ENCODE measurements at regions not wholly inside any gene's neighbourhood (a gene's known extent, or its start where the extent isn't known, plus 50 kb on each side); places are given as distances from the start of the nearest gene placed in this dataset.
"Not testable (repeated sequence)": the region's sequence is repeated elsewhere in the genome, so short reads cannot be mapped to it uniquely, and the experiment has no call there.

DNA sequence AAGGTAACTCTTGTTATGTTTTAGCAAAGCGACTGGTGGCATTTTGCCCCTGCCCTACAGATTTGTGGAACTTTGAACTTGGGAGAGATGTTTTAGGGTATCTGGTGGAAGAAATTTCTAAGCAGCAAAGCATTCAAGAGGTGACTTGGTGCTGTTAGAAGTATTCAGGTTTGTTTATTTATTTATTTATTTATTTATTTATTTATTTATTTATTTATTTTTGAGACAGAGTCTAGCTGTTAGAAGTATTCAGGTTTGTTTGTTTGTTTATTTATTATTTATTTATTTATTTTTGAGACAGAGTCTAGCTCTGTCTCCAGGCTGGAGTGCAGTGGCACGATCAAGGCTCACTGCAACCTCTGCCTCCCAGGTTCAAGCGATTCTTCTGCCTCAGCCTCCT, 89.8 kb upstream of the DDHD1 start:
- not testable (repeated sequence) for DNase-seq

DNA sequence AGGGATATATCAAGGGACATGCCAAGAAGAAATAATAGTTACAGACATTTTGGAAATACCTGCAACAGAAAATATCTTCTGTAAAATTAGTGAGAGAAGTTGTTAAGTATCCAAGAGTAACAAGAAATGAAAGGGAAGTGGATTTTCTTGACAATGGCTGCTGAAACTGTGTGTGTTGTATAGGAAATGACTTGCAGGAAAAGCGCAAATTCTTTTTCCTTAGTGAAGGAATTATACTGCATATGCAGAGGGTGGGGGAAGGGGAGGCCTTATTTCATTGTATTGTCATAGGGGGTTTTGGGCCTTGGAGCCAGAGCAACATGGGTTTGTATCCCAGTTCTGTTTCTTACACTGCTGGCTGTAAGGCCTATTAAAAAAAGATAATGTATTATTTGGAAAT, 84.4 kb upstream of the DDHD1 start:
- DNase-seq, result no peak

DNA sequence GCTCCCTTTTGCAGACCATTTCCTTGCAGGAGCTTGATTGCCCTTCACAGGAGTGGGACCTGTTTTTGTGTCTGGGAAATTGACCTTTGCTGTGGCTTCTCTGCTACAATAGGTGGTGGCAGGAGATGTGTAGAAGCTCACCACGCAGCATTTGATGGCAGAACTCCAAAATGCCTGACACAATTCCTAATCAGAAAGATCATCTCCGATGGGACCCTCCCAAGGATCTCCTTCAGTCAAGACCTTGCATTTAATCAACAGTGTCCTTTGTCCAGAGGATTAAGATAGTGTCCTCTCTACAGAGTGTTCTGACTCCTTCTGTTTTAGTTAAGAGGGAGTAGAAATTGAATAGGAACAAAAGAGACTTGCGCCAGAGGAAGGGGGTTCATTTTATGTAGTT, 83.6 kb upstream of the DDHD1 start:
- DNase-seq, result no peak

DNA sequence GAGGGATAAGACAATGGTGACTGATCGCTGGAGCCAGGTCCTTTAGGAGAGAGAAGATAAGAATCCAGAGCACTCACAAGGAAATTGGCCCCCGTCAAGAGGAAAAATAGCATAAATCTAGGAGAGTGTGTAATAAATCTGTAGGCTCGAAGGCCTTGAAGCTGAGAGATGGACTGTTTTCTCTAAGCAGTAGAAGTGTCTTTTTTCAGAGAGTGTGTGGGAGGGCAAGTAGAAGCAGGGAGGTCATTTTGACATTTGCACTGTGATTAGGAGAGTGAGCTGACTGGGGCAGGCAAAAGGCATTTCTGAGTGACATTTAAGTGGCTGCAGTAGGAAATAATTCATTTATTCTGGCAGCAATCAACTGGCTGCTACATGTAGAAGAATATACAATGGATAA, 78.0 kb upstream of the DDHD1 start:
- no peak for DNase-seq

DNA sequence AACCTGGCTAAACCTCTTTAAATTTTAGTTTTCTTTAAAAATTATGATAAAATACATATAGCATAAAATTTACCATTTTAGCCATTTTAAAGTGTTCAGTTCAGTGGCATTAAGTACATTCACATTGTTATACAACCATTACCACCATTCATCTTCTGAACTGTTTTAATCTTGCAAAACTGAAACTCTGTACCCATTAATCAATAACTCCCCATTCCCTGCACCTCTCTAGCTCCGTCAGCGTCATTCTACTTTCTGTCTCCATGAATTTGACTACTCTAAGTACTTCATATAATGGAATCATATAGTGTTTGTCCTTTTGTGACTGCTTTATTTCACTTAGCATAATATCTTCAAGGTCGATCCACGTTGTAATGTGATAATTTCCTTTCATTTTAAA, 75.8 kb upstream of the DDHD1 start:
- DNase-seq, result no peak

DNA sequence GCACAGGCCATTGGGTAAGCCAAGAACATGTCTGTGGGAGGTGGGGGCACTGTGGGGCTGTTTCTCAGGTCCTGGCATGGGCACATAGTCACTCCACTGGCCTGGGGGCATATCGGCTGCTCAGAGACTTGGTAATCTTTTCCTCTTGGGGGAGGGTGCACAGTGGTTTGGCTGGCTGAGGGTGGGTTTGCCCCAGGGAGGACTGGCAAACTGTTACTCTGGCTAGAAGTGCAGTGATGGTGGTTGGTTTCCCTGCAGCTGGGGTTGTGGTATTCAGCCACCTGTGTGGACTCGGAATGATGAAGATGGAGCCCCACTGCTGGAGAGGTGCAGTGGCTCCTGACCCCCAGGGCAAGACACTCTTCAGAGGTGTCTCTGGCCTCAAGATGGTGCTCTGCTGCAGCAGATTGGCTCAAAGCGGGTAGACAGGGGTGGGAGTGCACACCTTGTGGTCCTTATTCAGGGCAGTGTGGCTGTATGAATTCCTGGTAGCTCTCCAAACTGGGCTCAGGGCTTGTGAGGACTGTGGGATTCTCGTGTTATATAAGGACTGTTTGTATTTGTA, 74.1 kb upstream of the DDHD1 start:
- DNase-seq, result no peak

DNA sequence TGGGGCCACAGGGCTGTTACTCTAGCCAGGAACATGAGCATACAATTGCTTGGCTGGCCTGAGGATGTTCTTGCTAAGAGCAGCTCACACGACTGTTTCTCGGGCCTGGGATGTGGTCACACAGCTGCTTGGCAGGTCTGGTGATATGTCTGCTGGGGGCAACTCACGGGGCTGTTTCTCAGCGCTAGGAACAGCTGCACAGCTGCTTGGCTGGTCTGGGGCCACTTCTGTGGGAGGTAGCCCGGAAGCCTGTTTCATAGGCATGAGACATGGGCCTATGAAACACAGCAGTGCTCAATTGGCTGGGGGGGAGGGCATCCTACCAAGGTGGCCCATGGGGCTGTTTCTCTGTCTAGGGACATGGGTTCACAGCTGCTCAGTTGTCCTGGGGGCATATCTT, 73.4 kb upstream of the DDHD1 start:
- no peak for DNase-seq

DNA sequence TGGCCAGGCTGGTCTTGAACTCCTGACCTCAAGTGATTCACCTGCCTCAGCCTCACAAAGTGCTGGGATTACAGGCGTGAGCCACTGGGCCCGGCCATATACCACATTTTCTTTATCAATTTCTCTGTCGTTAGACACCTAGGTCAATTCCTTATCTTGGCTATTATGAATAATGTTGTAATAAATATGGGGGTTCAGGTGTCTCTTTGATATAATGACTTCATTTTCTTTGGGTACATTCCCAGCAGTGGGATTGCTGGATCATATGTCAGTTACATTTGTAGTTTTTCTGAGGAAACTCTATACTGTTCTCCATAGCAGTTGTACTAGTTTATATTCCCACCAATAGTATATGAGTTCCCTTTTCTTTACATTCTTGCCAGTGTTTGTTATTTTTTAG, 67.8 kb upstream of the DDHD1 start:
- no peak for DNase-seq

DNA sequence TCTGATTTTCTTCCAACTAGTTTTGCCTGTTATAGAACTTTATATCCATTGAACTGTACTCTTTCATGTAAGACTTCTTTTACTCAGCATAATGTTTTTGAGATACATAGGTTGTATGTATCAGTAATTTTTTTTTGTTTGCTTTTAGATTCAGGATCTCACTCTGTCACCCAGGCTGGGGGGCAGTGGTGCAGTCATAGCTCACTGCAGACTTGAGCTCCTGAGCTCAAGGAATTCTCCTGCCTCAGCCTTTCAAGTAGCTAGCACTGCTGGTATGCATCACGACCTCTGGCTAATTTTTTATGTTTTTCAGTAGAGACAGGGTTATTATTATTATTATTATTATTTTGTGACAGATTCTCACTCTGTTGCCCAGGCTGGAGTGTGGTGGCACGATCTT, 65.0 kb upstream of the DDHD1 start:
- no peak for DNase-seq

DNA sequence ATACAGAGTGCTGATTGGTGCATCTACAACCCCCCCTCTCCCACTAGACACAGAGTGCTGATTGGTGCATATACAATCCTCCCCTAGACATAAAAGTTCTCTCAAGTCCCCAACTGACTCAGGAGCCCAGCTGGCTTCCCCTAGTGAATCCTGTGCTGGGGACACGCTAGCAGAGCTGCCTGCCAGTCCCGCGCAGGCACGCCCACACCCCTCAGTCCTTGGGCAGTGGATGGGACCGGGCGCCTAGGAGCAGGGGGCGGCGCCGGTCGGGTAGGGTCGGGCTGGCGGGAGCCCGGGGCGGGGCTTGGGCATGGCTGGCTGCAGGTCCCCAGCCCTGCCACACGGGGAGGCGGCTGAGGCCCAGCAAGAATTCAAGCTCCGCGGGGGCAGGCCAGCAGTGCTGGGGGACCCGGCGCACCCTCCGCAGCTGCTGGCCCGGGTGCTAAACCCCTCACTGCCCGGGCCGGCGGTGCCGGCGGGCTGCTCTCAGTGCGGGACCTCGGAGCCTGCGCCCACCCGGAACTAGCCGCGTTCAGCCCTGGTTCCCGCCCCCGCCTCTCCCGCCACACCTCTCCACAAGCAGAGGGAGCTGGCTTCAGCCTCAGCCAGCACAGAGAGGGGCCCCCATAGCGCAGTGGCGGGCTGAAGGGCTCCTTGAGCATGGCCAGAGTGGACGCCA, 64.3 kb upstream of the DDHD1 start:
- DNase-seq, result peak; percentile 46

DNA sequence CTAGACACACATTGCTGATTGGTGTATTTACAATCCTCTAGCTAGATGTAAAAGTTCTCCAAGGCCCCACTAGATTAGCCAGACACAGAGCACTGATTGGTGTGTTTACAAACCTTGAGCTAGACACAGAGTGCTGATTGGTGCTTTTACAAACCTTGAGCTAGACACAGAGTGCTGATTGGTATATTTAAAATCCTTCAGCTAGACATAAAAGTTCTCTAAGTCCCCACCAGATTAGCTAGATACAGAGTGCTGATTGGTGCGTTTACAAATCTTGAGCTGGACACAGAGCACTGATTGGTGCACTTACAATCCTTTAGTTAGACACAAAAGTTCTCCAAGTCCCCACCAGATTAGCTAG, 63.8 kb upstream of the DDHD1 start:
- DNase-seq, result not testable (repeated sequence)

DNA sequence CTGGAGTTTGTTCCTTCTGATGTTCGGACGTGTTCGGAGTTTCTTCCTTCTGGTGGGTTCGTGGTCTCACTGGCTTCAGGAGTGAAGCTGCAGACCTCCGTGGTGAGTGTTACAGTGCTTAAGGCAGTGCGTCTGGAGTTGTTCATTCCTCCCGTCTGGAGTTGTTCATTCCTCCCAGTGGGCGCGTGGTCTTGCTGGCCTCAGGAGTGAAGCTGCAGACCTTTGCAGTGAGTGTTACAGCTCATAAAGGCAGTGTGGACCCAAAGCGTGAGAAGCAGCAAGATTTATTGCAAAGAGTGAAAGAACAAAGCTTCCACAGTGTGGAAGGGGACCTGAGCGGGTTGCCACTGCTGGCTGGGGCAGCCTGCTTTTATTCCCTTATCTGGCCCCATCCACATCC, 63.4 kb upstream of the DDHD1 start:
- not testable (repeated sequence) for DNase-seq

DNA sequence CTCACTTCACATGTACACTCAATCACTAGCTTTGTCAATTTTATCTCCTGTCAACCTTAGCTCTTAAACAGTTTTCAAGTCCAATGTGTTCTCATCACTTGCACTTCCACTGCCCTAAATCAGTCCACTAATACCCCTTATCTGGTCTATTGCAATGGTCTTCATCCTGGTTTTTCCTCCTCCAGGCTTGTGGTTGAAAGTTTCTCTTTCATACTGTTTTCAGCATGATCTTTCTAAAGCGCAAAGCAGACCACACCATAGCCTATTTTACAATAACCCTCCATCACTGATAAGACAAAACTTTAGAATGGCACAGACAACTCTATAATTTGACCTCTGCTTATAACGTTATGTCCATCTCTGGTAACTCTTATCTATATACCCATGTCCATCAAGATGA, 62.0 kb upstream of the DDHD1 start:
- DNase-seq, result no peak

DNA sequence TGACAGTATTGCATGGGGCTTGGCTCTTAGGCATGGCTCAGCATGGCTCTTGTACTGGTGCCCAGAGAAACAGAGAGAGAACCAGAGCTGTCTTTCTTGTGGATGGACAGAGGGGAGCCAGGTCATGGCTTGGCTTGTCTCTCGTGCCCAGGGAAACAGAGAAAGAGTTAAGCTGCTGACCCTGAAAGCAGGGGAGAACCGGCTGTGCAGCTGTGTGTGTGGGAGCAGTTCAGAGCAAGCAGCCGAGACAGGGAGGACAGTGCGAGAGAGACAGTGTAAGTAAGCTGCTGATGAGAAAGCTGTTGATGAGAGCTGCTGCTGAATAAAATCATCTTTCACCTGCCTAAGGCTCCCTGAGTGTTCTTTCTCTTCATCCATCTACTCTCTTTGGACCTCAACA, 61.3 kb upstream of the DDHD1 start:
- no peak for DNase-seq

DNA sequence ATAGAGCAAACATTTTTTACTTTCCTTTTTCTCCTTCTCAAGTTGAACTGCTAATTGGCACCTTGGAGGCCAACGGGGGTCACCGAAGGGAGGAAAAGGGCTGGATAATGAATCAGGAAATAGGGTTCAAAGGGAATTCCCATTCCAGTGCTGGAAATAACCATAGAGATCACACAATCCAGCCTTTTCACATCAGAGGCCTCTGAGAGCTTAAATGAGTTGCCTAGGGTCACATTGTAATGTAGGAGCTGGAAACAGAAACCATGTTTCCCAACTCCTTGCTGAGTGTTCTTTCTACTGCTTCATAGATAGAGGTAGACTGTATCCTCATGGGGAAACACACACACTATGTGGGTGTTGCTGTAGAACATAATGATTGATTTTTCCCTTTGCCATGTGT, 60.6 kb upstream of the DDHD1 start:
- no peak for DNase-seq

DNA sequence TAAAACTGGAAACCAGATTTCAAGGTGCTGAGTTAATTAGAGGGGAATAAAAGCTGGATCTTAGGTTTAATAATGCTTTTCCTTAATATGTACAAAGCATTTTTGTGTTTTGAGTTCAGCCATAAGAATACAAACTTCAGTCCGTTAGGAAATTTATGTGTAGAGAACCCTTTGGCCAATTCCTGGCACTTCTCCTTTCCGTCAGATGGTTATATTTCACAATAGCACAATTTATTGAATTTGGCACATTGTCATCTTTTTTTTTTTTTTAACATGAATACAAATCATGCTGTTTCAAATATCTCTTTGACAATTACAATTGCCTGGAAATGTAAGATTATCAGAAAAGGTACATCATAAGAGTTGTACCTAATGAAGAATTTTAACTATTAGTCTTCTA, 56.2 kb upstream of the DDHD1 start:
- no peak for DNase-seq
